Transverse colon (tissue), 4 donors: ENCODE measurements at regions not wholly inside any gene's neighbourhood (a gene's known extent, or its start where the extent isn't known, plus 50 kb on each side); places are given as distances from the start of the nearest gene placed in this dataset.

ENCODE experiments used
- POLR2AphosphoS5 ChIP-seq, 3 donors: sonication (generic); formaldehyde crosslinking; IDR thresholded peaks; one replicate each; pipeline ENCODE4 v1.6.1; 2016; ENCODE audit warnings: antibody characterized with exemption in 3 of 3
- TF ChIP-seq, protein P1 (sequence below), 5 experiments: fragments of 200-600 bp in 3 of 5; fragments of 450-650 bp in 2 of 5; sonication (generic) in 3 of 5; IDR thresholded peaks; 1 replicate in 2 of 5; 2 replicates in 3 of 5; pipeline ENCODE4 v1.5.1; 2016 to 2017; ENCODE audit warnings: antibody characterized with exemption in 5 of 5, inconsistent platforms in 3 of 5, mild to moderate bottlenecking in 2 of 5, moderate library complexity in 1 of 5

DNA sequence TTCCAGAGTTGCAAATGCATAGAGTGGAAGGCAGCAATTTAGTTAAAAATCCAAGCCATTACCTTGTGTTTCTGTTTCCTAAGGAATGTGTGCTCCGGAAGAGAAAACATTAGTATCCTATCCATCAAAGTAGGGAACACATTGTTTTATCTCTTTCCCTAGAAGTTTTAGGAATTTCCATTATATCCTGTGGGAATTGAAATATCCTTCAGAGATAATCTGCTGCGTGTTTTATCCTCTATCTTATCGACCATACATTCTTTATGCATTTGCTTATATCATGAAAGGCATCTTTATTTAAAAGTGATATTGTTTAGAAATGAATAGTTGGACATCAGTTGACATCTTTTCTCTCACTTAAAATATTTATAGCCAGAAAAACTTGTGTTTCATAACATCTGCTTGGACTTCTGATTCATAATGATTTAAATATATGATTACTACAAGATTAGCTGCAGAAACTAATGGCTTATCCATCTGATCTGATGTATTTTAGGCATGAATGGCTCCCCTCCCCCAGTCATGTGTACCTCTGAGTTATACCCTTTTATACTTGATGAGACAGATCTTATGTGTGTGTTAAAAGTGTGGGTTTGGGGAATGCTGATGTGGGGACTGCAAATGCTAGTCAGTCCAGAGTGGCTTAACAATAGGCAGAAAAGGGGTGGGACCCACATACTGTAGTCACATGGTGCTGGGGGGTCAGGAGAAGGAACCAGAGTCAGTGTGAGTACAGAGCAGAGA, 136.2 kb upstream of the ARHGAP28 start:
- TF ChIP-seq POLR2AphosphoS5 (IDR thresholded peaks at IDR 0.05), result no peak
- TF ChIP-seq, protein P1, sequence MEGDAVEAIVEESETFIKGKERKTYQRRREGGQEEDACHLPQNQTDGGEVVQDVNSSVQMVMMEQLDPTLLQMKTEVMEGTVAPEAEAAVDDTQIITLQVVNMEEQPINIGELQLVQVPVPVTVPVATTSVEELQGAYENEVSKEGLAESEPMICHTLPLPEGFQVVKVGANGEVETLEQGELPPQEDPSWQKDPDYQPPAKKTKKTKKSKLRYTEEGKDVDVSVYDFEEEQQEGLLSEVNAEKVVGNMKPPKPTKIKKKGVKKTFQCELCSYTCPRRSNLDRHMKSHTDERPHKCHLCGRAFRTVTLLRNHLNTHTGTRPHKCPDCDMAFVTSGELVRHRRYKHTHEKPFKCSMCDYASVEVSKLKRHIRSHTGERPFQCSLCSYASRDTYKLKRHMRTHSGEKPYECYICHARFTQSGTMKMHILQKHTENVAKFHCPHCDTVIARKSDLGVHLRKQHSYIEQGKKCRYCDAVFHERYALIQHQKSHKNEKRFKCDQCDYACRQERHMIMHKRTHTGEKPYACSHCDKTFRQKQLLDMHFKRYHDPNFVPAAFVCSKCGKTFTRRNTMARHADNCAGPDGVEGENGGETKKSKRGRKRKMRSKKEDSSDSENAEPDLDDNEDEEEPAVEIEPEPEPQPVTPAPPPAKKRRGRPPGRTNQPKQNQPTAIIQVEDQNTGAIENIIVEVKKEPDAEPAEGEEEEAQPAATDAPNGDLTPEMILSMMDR (IDR thresholded peaks at IDR 0.05), result no peak
